22Rv1 (cell line): ENCODE measurements at regions not wholly inside any gene's neighbourhood (a gene's known extent, or its start where the extent isn't known, plus 50 kb on each side); places are given as distances from the start of the nearest gene placed in this dataset.

Experiments
- ZFX ChIP-seq: fragments of 450-650 bp; IDR thresholded peaks from 2 replicates; pipeline ENCODE4 v1.6.1; 2017; ENCODE audit warnings: antibody characterized with exemption, borderline replicate concordance
- TF ChIP-seq, protein P1 (sequence below): fragments of 450-650 bp; IDR thresholded peaks from 2 replicates; pipeline ENCODE4 v1.5.1; 2017; ENCODE audit warnings: mild to moderate bottlenecking

DNA sequence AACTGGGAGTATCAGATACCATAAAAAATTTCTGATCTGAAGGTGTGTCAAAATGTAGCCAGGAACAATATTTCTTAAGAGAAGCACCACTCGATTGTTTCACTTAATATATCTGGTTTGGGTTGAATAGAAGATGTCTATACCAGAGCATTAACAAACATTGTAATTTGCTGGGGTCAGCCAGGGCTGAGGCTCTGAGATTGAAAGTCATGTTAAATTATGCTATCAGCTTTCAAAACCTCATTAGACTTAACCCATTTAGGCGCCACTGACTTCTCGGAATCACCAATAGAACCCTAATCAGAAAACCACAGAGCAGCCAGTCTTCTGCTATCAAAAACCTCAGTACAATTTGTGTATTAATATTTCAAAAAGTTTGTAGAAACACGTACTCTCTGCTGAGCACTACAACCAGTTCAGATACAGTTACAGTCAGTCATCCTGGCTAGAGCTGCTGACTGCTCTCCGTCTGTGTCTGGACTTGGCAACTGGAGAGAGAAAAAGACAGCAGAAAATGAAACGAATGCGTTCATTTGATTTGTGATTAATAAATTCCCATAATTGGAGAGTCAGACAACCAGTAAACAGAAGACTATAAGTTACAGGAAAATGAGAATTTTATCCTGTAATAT, 848.6 kb upstream of the PABPC4L start:
- TF ChIP-seq, protein P1, sequence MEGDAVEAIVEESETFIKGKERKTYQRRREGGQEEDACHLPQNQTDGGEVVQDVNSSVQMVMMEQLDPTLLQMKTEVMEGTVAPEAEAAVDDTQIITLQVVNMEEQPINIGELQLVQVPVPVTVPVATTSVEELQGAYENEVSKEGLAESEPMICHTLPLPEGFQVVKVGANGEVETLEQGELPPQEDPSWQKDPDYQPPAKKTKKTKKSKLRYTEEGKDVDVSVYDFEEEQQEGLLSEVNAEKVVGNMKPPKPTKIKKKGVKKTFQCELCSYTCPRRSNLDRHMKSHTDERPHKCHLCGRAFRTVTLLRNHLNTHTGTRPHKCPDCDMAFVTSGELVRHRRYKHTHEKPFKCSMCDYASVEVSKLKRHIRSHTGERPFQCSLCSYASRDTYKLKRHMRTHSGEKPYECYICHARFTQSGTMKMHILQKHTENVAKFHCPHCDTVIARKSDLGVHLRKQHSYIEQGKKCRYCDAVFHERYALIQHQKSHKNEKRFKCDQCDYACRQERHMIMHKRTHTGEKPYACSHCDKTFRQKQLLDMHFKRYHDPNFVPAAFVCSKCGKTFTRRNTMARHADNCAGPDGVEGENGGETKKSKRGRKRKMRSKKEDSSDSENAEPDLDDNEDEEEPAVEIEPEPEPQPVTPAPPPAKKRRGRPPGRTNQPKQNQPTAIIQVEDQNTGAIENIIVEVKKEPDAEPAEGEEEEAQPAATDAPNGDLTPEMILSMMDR: no peak
- TF ChIP-seq ZFX: no peak
